ELR (cell line): ENCODE measurements at regions not wholly inside any gene's neighbourhood (a gene's known extent, or its start where the extent isn't known, plus 50 kb on each side); places are given as distances from the start of the nearest gene placed in this dataset.

Source experiments
- DNase-seq: peaks from one replicate; pipeline ENCODE4 v3.0.0-alpha.2; 2015; ENCODE audit warnings: low read depth

DNA sequence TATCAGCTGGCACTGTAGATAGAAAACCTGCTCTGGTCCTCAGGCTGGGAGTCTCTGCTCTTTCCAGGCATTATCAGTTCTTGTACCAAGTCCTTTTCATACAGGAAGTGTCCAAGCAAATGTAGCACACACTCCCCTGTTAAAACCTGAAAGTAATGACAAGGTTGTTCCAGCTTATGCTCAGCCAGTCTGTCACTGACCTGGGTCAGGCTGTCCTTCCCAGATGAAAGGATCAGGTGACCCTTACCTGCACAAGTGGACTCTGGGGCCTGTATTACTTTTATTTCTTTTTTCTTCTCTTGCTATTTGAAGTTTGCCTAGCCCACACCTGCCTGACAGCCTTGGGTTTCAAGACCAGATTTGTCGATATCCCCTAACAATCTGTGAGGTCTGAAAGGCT lies 156.3 kb upstream of the SESN3 start:
- DNase-seq = no peak

DNA sequence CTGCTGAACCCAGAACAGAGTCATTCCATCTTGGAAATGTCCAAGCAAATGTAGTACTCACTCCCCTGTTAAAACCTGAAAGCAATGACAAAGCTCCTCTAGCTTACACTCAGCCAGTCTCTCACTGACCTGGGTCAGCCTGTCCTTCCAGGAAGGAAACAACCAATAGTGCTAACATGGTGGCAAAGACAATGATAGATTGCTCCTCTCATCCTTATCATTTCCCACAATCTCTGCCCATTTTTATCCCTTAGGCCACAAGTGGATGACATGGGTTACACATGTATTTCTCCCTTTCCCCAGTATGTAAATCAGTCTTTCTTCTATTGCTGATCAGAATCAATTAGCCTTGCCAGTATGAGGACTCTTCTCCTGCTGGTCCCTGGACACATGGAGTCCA lies 154.6 kb upstream of the SESN3 start:
- no peak for DNase-seq

DNA sequence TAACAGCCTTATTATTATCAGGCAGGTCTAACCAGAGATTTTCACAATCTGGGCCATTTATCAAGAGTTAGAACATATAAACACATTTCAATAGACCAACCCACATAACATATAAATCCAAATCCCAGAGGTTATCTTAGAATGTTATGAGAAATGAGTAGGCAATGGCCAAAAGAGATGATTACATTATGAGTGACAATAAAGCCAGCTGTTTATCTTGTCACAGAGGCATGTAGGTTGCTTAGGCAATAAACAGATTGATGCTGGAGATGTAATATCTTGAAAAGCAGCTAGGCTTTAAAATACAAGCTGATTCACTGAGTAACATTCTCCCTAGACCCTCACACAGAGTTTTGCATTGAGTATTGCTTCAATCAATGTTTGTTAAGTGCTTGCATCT lies 148.5 kb upstream of the SESN3 start:
- no peak for DNase-seq

DNA sequence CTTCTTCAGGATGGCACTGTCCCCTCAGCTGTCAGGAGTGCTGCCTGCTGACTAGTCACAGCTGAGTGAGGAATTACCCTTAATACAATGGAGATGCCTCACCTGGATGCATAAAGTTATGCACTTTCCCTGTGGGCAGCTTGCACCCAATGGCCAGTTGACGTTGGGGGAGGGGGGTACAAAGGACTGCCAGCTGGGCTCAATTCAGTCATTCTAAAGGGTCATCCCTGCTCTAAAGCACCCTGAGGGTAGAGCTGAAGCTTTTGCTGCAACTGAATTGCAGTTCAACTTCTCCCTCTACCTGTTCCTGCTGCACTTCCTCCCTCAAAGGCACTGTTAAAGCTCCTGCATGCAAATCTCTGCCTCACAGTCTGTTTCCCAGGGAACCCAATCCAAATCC lies 147.8 kb upstream of the SESN3 start:
- no peak for DNase-seq

DNA sequence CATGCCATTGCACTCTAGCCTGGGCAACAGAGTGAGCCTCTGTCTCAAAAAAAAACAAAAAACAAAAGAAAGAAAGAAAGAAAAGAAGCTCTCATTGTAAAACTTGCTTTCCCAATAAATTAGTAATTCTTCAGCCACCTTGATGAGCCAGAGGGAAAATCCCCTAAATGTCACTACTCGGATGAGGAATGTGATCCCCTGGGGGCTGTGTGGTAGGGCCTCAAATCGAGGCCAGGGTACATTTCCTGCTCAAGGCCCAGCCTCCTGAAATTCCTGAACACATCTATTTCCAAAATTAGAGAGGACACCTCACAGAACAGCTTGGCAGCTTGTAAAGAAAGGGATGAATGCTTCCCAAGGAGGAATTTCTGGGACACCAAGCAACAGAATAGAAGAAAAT lies 147.1 kb upstream of the SESN3 start:
- no peak for DNase-seq

DNA sequence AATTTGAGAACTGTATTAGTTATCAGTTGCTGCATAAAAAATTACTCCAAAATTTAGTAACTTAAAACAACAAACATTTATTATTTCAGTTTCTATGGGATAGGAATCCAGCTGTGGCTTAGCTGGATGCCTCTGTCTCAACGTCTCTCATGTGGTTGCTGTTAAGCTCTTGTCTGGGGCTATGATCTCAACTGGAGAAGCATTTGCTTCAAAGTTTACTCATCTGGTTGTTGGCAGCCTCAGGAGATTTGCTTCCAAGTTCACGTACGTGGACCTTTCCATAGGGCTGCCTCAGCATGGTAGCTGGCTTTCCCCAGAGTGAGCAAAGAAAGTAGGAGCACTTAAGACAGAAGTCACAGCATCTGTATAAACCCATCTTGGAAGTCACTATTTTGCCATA lies 144.9 kb upstream of the SESN3 start:
- DNase-seq = no peak

DNA sequence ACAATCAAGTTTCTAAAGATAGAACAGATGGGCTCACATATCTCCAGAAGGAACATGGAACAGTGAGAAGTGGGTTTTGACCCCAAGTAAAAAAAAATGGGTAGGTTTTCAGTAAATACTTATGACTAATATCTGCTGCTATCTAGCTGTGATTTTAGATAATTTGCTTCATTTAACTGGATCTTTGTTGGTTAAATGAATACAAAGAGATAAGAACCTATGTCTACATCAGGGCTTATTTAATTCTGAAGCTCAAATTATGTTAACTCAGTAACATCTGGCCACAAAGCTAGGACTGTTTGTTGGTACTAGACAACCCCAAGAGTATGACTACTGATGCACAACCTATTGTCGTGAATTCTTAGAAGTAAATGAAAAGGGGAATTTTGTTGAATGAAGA lies 144.4 kb upstream of the SESN3 start:
- DNase-seq = no peak

DNA sequence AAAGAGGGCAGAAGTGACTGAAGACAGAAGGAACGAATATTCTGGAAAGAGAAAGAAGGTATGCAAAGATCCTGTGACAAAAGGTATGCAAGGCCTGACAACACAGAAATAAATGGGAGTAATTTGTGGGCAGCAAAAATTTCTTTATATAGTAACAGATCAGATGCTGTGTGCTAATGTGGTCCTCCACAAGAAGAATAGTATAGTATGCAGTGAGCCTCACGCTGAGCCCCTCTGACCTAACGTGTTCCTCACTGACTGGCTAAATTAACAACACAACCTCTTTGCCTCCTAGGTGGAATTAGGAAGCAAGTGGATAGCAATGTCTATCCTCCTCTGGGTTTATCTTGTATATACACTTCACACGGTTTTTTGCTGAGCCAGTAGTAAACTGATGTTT lies 143.1 kb upstream of the SESN3 start:
- no peak for DNase-seq

DNA sequence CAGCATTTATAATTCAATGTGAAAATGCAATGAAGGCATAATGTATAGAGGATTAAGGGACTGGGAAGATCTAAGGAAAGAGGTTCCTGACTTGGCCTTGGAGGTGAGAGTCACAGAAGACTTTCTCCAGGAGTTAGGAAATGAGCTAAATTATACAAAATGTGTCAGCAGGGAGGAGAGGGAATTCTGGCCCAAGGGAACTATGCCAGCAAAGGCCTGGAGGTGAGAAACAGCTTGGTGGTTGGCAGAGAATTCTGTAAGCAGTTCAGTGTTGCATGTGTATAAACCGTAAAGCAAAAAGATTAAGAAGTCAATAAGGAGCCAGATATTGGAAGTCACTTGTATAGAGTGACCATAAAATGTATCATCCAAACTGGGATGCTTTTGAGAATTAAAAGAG lies 142.2 kb upstream of the SESN3 start:
- no peak for DNase-seq

DNA sequence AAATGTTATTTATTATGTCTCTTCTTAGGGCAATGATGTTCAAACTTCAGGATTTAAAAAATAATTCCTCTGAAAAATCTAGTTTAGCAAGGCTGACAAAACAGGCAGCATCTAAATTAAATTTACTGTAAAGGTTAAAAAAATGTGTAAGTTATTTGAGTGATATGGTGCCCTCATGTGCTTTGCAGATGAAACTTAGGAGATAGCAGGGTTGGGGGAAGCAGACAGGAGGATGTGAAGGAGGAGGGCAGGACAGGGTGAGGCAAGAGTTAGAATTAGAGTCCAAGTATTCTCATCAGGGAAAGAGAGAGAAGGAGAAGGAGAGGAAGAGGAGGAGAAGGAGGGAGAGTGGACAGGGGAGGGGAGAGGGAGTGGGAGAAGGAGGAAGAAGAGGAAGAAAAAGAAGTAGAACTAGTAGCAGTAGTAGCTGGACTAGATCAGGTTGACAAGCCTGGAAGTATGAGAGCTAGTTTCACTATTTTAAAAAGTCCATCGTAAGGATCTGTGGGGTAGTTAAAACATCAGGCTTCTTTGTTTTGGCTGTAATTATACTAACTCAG lies 141.2 kb upstream of the SESN3 start:
- no peak for DNase-seq

DNA sequence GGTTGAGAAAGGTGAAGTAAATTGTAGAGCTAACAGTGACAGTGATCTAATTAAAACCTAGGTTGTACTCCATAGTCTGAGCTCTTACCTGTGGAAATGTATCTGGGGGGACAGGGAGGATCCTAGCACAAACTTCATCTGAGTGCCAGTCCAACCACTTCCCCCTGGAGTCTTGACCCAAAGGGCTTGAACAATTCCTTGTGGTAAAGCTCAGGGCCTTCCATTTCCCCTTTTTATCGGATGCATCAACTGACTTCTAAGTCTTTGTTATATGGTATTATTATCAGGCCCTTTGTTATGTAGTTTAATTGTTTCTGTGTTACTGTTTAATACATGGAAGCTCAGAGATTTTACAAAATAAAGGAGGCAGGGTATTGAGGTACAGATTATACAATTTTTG lies 140.2 kb upstream of the SESN3 start:
- no peak for DNase-seq

DNA sequence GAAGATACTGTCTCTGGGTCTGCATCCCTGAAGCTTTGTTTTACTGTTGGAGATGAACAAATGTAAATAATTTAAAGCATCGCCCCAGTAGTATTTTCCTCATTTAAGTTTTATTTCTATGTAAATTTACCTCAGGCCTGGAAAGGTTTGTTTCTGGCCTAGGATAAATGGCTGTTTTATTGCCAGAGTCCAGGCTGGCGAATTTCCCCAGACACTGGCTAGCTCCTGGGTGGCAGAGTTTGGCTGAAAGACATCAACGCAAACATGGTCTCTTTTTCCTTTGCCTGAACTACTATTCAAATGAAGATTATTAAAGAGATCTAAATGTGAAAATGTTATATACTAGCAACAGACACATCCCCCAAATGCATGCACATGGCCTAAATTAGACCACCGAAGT lies 136.7 kb upstream of the SESN3 start:
- no peak for DNase-seq

DNA sequence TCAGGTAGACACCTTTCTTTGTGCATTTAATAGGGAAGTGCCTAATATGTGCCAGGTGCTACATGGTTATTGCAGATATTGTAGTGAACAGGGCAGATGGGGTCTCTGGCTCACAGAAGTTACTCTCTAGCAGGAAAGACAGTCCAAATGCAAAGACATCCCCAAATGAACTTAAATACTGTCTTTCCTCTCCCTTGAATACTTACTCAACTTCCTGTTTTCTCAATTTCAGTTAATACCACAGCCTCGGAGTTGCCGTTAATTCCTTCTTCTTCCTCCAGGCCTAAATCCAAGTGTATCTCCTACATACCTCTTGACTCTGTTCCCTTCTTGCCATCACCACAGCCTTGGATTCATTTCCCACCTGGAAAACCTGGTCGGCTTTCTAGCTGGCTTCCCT lies 134.3 kb upstream of the SESN3 start:
- DNase-seq = no peak

DNA sequence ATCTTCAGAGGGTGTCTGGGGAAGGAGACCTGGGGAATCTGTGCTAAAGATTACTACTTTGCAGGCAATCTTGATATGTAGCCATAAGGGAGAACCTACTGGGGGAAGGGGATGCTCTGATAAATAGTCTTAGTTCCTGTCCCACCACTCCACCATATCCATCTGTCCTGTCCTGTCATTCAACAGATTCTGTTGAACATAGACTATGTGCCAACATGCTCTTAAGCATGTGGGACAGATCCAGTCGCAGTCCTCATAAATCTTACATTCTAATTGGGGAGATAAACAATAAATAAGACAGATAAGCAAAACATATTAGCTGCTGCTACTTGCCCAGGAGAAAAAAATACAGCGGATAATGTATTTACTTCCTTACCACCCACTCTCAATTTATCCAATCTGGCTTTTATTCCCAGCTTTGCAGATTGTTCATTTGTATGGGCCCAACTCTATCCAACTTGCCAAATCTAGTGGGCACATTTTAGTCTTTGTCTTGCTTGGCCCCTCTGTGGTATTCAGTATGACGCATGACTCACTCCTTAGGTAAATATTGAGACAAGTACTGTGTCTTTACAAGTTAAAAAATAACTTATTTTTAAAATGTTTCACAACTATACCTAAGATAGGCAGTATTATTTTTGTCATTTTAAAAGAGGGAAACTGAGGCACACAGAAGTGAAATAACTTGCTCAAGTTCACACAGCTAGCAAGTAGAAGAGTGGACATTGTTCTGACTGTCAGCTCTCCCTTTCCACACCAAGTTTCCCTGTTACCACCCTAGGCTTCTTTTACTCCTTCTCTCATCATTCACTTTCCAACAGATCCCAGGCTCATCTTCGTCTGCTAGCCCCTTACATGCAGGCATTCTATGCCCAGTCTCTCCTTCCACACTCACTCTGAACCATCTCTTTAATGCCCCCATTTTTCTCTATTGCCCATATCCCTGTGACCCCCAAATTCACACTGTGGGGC lies 133.6 kb upstream of the SESN3 start:
- DNase-seq = peak; percentile 4

DNA sequence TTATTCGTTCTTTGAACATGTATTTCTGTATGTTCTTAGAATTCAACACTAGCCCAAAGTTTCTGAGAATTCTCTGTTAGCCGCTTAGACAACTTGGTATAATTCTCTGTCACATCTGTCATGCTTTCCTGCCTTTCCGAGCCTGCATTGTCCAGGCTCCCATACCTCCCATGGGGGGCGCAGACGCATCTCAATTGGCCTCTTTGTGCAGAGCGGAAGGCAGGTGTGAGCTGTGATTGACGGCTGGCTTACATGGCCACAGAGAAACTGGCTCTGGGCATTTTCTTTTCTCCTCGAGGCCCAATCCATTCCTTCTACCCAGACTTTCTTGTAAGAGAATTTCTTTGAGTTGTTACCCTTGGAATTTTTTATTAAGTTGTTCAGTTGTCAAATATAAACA lies 132.7 kb upstream of the SESN3 start:
- DNase-seq = no peak

DNA sequence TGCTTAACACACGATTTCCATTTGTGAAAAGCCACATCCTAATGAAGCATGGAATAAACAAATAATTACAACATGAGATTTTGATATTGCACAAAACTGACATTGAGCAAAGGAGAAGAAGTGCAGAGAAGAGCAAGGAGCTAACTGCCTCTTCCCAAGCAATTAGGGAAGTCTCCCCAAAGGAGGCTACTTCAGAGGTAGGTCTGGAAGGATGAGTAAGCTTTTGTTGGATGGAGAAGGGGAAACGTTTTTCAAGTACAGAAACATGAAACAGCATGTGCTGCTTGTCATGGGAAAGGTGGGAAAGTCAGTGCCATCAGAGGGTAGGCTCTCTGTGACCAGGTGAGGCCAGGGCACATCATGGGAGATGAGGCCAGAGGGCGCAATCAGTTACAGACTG lies 132.2 kb upstream of the SESN3 start:
- DNase-seq = no peak

DNA sequence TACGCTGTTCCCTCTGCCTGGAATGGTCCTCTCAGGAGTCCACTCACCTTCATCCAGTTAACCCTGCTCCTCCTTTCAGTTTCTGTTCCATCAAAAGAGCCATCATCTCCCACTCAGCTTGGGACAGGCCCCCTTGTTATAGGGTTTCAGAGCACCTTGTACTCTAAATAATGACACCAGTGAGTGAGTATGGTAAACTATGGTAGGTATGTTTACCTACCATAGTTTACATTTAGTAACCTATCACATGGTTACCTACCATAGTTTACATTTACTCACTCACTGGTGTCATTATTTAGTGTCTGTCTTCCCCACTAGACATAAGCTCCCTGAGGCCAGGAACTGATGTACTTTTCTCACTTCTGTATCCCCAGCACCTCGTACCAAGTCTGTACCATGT lies 130.2 kb upstream of the SESN3 start:
- DNase-seq = no peak

DNA sequence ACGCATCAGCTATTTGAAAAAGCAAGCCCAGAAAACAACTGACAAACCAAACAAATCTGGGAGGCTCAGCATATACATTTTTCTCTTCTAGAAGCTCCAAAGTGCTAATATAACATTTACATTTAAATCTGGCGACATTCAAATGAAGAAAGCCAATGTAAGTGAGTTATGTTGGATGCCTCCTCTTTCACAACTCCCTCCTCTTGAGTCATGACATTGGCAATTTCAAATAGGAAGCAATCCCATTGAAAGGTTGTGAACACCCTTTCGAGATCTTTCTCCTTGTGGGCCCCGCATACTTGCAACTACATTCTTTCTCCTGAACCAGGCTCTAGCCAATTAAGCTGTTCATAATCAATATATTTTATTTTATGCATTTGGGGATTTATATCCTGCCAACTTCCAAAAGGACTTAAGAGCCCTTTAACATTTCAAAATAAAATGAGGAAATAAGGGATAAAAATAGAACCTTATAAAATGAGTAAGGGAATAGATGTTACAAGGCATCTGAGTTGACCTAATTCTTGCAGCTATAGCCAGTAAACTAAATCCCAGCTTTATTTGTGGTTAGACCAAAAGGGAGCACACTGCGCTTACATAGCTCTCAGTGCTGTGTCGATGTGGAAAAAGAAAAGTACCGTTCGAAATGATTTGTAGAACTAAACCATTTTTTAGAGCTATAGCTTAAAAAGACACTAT lies 129.5 kb upstream of the SESN3 start:
- DNase-seq = no peak

DNA sequence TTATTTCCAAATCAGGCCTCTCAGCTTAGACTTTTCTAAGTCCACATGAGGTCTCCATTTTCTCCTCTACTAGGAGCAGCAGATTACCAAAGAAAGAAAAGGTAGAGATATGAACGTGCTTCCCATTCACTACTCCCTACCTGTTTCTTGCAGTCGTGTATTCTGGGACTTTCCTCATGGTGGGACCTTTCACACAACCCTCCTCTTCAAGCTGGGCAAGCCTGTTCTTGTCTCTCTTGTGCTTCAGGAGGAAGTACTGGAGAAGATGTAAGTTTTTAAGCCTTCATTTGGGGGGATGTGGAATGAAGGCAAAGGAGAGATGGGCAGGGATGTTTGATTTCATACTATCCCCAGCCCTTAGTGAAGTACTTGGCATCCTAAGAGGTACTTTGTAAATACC lies 128.8 kb upstream of the SESN3 start:
- no peak for DNase-seq

DNA sequence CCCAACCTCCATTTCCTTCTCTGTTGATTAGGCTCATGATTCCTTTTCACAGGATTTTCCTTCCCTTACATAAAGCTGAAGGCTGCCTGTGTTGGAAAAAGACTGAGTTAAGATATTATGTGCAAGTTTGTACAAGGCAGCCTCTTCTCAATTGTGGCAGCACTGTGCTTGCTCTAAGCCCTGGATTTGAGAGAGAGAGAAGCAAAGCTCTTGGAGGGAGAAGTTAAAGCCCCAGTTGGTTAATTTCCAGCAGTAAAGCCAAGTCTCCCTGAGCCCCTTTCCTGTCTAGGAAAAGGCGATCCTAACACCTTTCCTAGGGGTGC lies 128.3 kb upstream of the SESN3 start:
- no peak for DNase-seq

DNA sequence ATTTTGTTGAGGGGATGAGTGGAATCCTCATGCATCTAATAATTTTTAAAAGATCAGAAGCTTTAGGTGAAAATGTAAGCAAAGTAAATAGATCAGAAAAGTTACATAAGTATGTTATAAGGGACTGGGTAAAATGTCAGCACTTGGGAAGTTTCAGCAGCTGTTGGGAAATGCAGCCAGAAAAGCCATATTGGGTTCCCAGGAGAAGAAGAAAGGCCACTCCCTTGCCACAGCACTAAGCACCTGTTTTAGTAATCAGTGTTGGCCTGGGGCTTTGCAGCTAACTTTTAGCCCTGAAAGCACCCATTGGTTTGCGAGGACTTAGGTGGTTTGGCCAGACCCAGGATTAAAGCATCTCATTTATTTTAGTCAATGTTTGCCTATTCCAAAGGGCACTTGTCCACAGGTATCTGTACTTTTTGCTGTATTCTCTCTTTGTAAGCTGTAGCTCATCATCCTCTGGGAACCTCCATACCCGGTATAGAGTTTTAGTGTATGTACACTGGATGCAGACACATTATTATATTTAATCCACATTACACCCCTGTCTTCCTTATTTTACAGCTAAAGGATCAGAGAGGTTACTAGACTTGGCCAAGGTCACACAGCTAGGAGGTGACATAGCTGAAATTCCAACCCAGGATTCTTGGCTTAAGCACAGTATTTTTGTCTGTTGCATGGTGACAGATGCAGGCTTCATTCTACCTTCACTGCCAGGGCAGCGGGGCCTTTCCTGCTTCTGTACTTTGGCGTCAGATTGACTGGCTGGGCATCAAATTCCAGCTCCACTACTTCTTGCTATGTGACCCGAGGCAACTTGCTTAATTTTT lies 127.7 kb upstream of the SESN3 start:
- no peak for DNase-seq

DNA sequence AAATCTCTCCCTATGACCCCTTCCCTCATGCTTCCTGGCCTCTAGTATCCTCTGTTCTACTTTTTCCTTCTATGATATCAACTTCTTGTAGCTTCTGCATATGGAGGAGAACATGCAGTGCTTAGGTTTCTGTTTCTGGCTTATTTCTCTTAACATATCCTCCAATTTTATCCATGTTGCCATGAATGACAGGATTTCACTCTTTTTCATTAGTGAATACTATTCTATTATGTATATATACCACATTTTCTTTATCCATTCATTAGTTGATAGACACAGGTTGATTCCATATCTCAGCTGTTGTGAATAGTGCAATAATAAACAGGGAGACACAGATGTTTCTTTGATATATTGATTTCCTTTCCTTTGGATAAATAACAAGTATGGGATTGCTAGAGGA lies 123.3 kb upstream of the SESN3 start:
- no peak for DNase-seq

DNA sequence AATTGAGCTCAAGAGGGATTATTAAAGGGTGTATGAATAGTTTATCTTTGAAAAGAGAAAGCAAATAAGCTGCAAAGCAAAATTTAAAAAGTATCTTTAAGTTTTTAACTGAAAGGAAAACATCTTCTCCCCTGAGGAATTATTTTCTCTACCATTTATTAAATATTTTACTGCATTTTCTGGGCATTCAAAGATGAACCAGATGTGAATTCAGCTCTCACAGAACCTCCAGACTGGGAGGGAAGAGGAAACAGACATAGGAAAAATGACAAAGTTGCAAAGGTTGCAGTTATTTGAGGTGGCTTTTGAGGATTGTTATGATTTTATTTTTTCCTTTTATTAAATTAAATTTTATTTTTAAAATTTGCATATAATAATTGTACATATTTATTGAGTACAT lies 122.7 kb upstream of the SESN3 start:
- DNase-seq = no peak
